ENCODE measurements at regions not wholly inside any gene's neighbourhood (a gene's known extent, or its start where the extent isn't known, plus 50 kb on each side); places are given as distances from the start of the nearest gene placed in this dataset.

- Histone ChIP-seq H3K36me3 (no peaks in the 10 kb centered on the region), H3K4me3 (no peak overlapping the region), H3K4me1 (no peaks in the 10 kb centered on the region), H3K27me3 (no peaks in the 10 kb centered on the region), H3K27ac (no peak overlapping the region), H3K9ac (ENCODE audit: low read depth in 2 of 2, low read length in 2 of 2) (no peak overlapping the region), H3K9me3 (no peaks in the 10 kb centered on the region)
- DNase-seq, result peak; percentile 24
- intact Hi-C loops (cut with DNase I), result no loop called here
- TF ChIP-seq CTCF (IDR thresholded peaks at IDR 0.05), result no peak
Measured at GRCh38 chr6:62626661-62627060, 340.6 kb upstream of the KHDRBS2 start.

- Histone ChIP-seq H3K27me3 (no peaks in the 10 kb centered on the region), H3K9ac (ENCODE audit: low read depth in 2 of 2, low read length in 2 of 2) (no peak overlapping the region), H3K4me3 (no peak overlapping the region), H3K36me3 (no peaks in the 10 kb centered on the region), H3K9me3 (no peaks in the 10 kb centered on the region), H3K27ac (peak overlapping the region; percentile 17), H3K4me1 (no peaks in the 10 kb centered on the region)
- TF ChIP-seq CTCF (IDR thresholded peaks at IDR 0.05), result no peak
- DNase-seq, result no peak
- intact Hi-C loops (cut with DNase I), result no loop called here
Measured at GRCh38 chr6:62623846-62624532, 338.0 kb upstream of the KHDRBS2 start.

- no peak for DNase-seq
- intact Hi-C loops (cut with DNase I), result no loop called here
Measured at GRCh38 chr6:62615366-62616015, 329.5 kb upstream of the KHDRBS2 start.

GRCh38 chr6:62614442-62614841, 328.4 kb upstream of the KHDRBS2 start:
- Histone ChIP-seq H3K4me3 (no peak overlapping the region), H3K9ac (ENCODE audit: low read depth in 2 of 2, low read length in 2 of 2) (no peak overlapping the region), H3K27me3 (no peaks in the 10 kb centered on the region), H3K4me1 (no peaks in the 10 kb centered on the region), H3K27ac (no peak overlapping the region), H3K36me3 (no peaks in the 10 kb centered on the region), H3K9me3 (no peaks in the 10 kb centered on the region)
- intact Hi-C loops (cut with DNase I), result no loop called here
- no peak for TF ChIP-seq CTCF (IDR thresholded peaks at IDR 0.05)
- no peak for DNase-seq

More at GRCh38 chr6:62615366-62616015, 329.5 kb upstream of the KHDRBS2 start:
- H3K4me1 ChIP-seq, result no peaks in the 10 kb centered on the region
- no peak overlapping the region for H3K9ac ChIP-seq (ENCODE audit: low read depth in 2 of 2, low read length in 2 of 2)
- no peaks in the 10 kb centered on the region for H3K27me3 ChIP-seq
- no peaks in the 10 kb centered on the region for H3K9me3 ChIP-seq
- H3K4me3 ChIP-seq, result no peak overlapping the region
- TF ChIP-seq CTCF (IDR thresholded peaks at IDR 0.05), result no peak
- no peak overlapping the region for H3K27ac ChIP-seq
- H3K36me3 ChIP-seq, result no peaks in the 10 kb centered on the region

- Histone ChIP-seq H3K27me3 (no peaks in the 10 kb centered on the region), H3K9ac (ENCODE audit: low read depth in 2 of 2, low read length in 2 of 2) (no peak overlapping the region), H3K4me1 (no peaks in the 10 kb centered on the region), H3K9me3 (no peaks in the 10 kb centered on the region), H3K27ac (no peak overlapping the region), H3K36me3 (no peaks in the 10 kb centered on the region), H3K4me3 (no peak overlapping the region)
- intact Hi-C loops (cut with DNase I), result no loop called here
- TF ChIP-seq CTCF (IDR thresholded peaks at IDR 0.05), result no peak
- DNase-seq, result no peak
Measured at GRCh38 chr6:62613928-62614327, 327.9 kb upstream of the KHDRBS2 start.

All from colonic mucosa (tissue), 4 donors.